HG03378 (cell line): ENCODE measurements at regions not wholly inside any gene's neighbourhood (a gene's known extent, or its start where the extent isn't known, plus 50 kb on each side); places are given as distances from the start of the nearest gene placed in this dataset.

ENCODE experiments used
- ATAC-seq: cut with Tn5 transposase; IDR thresholded peaks from one replicate; pipeline ENCODE4 v1.9.1; 2021; ENCODE audit warnings: mild to moderate bottlenecking, moderate library complexity; ENCODE audit not compliant: unreplicated experiment

DNA sequence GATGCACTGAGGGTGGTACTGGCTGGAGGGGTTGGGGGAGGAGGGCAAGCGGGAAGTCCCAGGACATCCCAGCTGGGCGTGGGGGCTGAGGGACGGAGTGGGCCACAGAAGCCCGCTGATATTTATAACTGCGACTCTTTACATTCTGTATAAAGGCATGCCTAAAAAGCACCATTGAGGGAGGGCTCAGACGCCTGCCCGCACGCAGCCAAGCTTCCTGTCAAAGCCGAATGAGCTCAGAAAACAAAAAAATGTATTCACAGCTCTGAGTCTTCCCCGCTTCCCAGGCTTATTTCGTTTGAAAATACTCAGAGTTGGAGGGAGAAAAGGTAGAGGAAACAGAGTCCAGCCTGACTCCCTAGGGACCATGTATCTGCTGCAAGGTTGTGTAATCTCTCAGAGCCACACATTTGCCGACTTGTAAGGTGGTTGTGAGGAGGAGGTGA is 170.1 kb upstream of the HAAO start:
- no peak for ATAC-seq

DNA sequence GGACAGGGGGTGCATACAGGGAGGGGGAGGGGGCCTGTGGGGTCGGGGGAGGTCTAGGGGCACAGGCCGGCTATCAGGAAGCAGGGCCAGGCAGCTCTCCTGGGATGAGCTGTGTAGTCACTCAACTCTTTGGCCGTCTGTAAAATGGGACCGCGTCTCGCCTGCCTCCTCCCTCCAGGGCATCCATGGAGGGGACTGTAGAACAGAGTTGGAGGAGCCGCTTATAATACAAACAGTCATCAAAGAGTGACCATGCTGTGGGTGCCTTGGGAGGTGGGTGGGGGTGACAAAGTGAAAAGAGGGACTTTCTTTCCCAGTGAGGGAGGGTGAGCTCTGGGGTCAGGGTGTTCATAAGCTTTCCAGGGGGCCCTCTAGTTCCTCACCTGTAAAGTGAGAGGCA is 169.6 kb upstream of the HAAO start:
- ATAC-seq, result no peak

DNA sequence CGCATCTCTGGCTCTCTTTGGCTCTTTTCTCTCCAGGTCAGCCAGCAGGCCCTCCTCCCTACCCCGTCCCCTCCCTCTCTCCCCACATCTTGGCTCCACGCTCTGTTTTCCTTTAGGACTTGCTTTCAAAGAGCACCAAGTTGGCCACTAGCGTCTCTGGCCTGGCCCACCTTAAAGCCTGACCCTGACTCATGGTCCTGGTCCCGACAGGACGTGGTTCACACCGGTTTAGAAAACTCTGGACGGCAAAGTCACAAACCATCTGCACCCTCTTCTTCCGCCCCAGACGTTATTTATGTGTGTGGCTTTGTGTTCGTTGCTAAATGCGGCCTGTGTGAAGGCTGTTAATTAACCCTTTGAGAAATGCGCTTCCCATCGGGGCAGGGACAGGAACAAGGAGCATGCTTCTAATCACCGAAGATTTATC is 169.0 kb upstream of the HAAO start:
- ATAC-seq, result no peak

DNA sequence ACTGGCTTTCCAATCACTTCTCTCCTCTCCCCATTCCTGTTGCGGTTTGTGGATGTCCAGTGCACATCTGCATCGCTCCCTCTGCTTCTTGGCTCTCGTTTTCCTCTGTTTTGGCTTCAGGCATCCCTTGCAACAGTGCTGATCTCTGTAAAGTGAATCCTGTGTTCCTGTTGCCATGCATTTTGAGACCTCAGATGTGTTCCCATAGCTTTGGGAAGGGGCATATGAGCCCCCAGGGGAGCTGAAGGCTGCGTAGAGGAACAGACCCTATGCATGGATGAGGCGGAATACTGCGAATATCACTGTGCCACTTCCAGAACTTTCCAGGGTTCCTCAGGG is 168.4 kb upstream of the HAAO start:
- no peak for ATAC-seq

DNA sequence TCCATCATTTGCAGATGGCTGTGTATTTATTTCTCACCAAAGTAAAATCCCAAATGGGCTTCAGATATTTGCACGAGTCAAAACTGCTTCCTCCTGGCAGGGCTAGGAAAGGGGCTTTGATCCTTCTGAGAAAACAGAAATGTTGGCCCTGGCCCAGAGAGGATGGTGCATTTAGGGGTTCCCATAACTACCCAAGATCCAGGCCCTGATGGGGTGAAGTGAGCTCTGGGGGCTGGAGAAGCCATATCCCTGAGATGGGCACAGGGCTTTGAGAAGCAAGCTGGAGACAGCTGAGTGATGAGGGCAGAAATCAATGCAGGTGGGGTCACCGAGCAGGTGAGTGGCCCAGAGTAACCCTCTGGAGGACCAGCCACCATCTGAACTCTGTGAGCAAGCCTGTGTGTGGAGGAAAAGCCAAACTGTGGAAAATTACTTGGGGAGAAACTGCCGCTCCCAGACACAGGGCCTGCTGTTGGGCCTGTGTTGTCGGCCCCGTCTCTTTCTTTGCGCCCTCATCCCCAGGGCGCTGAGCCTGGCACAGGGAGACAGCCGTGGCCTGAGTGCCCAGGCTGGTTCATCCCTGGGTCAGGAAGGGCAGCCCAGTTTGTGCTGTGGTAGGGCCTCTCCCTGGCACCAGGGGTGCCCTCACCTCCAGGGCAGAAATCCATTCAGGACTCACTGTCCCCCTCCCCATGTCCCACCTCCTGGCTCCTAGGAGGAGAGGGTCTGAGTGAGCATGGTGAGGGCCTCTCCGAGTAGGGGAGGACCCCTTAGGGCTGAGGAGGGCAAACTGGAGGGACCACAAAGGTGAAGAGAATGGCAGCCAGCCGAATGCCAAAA is 167.8 kb upstream of the HAAO start:
- no peak for ATAC-seq

DNA sequence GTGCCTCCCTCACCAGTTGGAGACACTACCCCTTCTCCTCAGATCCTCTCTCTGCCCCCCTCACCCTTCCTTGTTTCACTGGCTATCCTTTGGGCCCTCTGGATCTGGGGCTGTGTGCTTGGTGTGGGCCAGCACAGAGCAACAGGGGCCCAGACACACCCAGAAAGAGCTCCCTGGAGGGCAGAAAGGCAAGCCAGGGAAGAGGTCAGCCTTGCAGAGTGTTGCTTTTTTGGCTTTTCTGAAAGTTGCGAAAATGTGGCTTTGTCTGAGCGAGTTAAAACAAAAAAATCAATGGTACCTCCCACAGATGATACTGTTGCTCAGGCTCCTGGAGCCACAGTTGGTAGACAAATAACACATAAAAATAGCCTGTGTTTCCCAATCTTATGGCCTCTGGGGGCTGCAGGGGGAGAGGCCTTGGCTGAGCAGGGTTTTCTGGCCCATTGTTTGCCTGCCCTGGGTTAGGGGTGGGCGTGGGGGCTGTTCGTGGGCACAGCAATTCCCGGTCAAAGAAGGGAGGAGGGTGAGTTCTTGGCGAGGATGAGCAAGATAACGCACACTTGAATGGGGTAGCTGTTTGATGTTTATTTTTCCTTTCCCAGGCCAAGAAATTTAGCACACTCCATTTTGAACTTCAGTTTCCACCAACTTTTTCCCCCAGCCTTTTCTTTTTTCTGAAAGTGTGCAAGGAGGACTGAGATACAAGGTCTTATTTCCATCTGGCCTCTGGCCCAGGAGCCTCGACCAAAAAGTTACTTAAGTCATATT is 167.0 kb upstream of the HAAO start:
- ATAC-seq, result no peak

DNA sequence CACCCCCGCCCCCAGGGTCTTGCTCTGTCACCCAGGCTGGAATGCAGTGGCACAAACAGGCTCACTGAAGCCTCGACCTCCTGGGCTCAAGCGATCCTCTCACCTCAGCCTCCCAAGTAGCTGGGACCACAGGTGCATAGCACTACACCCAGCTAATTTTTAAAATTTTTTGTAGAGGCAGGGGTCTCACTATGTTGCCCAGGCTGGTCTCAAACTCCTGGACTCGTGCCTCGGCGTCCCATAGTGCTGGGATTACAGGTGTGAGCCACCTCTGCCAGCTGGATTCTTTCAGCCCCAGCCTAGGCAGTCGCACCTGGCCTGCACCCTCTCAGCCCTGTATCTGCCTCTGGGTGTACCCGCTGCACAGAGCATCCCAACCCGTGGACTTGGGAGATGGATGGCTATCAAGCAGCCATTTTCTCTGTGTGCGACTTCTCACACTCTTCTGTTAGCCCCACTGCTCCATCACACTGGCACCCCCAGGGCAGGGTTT is 166.4 kb upstream of the HAAO start:
- no peak for ATAC-seq

DNA sequence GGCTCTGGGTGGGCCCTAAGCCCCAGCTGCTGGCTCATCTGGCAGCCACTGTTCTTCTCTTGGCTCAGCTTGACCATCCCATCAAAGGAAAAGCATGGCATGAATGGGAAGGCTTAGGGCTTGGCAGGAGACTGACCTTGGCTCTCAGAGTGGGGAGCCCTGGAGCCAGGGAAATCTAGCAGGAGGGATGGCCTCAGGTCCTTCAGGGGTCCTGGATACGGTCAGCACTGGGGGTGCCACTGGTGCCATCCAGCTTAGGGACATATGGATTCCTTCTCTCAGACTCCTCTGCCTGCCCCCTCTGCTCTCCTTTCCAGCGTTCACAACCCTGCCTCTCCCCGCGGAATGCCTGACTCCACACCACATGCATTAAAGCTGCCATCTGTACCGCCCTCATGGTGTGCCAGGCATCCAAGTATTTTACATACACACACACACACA is 165.5 kb upstream of the HAAO start:
- no peak for ATAC-seq

DNA sequence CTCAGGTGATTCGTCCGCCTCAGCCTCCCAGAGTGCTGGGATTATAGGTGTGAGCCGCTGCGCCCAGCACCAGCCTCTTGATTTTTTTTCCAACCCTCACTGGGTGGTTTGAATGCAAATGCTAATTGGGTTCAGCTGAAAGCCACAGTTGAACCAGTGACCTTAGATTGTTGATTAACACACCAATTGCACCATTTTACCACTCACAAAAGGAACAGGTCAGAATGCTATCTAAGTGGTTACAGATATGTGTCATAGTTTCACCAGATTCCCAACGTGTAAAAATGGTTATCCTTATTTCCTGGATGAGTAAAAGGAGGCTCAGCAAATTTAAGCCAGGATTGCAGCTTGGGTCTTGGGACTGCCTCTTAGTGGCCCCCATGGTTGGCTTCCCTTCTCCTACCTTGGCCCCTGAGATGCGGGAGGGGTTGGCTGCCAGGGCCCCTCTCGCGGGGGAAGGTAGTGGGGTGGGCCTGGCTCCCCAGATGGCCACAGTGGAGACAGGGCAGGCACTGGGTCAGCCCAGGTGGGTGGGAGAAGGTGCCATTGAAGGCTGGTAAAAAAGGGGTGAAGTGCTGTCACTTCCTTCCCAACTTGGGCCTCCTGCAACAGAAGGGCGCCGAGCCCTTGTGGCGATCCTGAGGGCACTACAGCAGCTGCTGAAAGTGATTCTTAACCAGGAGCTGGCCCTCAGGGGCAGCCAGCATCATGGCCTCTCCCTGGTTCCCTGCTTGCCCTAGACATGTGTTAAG is 164.9 kb upstream of the HAAO start:
- no peak for ATAC-seq

DNA sequence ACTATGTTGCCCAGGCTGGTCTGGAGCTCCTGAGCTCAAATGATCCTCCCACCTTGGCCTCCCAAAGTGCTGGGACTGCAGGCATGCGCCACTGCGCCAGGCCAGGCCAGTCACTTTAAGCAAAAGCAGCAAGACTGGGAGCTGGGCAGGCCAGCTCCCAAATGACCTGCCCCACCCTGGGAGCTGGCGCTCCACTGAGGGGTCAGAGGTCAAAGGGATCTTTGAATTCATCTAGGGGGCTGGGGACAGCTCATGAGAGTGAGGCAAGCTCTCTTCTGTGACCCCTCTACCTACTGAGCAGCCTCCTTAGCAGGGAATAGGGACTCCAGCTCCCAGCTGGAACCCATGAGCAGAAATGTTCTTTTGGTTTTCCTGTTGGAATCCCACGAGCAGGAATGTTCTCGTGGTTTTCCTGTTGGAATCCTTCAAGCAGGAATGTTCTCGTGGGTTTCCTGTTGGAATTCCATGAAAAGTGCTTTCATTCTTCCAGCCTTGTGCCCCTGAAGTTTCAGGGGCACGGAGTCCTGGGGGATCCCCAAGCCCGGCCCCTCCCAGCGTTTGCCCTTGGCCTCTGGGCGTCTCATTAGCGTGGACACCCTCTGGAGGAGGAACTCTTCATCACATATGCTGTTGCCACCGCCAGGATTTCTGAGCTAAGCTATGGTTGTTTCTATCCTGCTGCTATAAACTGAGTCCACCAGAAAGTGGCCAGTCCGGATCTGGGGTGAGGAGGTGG is 162.0 kb upstream of the HAAO start:
- ATAC-seq, result no peak

DNA sequence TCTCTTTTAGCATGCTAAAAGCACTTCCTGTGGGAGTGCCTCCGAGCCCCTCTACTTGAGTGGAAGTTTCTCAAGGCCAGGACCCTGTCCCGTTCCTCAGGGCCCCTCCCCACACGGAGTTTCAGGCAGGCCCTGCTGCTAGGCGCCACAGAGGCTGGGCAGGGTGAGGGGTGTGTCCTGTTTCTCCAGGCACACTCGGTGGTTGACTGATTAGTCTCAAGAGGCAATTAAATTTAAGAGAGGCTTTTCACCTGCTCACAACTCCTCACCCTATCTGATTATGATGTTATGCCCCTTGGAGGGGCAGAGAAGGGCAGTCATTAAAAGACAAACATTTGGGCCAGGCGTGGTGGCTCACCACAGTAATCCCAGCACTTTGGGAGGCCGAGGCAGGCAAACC is 160.8 kb upstream of the HAAO start:
- ATAC-seq, result no peak

DNA sequence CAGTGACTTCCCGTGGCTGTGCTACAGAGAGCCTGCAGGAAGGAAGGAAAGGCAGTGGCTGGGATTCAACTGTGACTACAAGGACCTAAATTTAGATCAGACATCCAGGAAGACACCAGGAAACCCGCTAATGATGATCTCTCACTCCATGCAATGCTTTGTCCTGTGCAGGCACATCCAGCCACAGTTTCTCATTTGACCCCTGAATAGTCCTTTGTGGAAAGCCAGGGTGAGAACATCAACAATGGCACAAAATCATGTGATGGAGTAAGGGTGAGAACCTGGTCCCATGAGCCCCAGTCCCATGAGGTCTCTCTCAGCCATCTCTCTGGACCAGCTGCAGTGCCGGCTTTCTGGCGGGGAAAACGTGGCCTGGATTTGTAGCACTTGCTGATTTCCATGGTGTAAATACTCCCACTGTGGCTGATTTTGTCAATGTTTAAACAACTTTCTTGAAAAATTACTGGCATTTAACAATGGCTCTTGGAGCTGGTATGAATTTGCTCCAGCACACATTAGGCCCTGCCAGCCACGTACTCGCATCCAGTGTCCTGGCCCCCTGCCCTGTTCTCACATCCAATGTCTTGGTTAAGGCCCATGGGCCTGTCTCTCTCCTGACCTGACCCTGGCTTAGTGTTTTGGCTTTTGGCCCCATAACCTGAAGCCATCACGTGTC is 159.0 kb upstream of the HAAO start:
- ATAC-seq, result no peak

DNA sequence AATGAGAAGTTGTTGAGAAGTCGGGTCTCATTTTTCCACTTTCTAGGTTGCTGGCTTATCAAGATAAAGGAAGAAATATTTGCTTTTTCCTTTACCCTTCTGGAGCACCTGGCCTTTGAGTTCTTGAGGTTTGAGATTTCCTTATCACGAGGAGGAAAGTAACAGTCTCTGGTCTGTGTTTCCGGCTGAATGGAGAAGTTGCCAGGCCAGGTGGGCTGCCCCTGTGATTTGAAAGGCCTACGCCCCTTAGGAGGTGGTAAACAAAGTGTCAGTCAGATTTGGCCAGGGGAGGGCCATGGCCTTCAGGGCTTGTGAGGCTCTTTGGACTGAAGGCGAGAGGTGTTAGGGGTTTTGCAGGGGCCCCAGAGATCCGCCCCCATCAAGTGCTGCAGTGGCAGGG is 156.7 kb upstream of the HAAO start:
- no peak for ATAC-seq

DNA sequence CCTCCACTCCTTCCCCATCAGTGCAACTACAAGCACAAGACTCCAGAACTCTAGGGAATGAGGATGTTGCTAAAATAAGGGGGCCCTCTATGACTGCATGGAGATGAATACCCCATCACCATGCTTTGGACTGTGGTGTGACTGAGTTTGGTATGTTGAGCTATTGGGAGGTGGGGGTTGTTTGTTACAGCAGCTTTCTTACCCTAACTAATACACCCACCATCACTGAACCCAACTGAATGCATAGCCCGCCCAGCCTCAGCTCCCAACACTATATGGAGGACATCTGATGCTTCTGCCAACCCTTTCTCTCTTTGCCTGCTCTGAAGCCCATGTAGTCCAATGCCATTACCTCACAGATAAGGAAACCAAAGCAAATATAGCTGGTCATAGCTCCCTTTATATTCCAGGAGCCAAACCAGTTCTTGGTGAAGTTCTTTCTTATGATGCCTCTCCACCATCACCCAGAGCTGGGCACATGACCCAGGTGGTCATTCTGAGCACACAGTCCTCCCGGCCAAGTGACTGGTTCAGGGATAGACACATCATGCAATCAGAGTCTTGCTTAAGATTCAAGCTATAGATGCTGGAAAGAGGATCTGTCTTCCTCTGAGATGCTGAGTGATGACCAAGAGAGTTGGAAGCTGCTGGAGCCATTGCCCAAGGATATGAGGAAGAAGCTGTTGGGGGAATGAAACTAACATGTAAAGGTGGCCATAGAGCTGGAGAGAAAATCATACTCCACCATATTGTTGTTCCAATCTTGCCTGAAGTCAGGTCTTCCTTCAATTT is 155.6 kb upstream of the HAAO start:
- ATAC-seq, result no peak

DNA sequence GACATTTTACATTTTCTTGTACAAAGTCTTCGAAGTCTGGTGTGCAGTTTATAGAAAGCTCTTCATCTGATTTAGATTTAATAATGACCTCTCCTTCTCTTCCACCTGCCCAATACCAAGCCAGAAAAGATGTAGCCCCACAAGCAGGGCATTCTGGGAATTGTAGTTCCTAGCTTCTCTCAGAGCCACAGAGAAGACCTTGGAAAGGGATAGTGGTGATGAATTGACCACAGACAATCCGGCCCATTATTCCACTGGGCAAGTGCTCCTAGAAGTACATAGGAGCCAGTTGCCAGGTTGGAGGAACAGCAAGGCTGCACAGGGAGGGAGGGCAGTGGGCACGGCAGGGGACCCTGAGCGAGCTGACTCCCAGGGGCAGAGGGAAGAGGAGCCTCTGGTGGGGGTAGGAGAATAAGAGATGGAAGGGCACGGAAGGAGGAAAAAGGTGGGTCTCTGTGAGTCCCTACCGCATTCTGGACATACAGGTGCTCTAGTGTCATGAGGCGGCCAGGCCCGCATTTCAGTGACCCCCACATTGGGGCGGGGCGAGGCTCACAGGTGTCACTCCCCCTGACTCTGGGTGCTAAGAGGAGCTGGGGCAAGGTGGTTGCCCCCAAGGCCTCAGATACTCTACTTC is 152.5 kb upstream of the HAAO start:
- no peak for ATAC-seq

DNA sequence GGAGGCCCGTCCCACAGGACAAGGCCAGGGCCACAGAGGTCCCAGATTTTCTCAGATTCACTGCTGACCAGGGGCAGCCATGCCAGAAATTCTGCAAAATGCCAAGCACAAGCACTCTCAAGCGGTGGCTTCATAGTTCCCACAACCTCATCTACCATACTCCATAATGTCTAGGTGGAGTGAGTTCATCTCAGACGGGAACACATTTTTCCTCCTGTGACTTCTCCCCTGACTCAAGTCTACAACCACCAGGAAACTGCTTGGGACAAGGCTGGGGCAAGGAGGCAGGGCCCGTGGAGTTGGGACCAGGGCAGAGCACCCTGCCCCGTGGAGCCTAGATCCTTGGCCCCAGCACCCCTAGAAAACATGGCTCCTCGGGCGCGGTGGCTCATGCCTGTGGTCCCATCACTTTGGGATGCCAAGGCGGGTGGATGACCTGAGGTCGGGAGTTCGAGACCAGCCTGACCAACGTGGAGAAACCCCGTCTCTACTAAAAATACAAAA is 150.7 kb upstream of the HAAO start:
- ATAC-seq, result no peak

DNA sequence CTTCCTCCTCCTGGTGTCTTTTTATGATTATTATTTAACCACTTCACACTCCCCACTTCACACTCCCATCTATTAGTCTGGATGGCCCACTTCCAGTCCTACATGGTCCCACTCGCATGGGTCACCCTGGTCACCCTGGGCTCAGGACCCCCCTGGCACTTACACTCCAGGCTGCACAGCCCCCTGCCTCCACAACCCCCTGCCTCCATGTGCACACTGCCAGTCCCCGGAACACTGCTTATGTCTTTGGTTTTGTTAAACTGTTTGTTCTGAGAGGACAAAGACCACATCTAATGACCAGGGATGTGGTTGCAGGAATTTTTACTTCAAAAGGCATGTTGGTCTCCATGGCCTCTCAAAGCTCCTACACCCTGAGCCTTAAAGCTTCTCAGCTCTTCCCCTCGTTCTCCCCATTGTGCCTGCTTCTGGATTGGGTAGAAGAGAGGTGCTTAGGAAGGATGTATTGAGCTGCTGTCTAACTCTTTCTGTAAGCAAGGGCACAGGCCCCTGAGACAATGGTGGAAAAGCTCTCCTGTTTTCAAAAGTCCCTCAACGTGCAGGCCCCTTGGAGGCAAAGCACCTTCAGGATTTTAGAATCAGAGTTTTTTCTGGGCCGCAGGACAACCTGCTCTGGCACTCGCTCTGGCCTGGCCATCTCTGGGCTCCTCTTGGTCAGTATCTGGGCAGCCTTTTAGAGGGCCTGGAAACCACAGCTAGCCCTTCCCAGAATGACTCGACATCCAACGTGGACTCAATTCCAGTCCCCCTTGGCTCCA is 150.0 kb upstream of the HAAO start:
- ATAC-seq, result no peak

DNA sequence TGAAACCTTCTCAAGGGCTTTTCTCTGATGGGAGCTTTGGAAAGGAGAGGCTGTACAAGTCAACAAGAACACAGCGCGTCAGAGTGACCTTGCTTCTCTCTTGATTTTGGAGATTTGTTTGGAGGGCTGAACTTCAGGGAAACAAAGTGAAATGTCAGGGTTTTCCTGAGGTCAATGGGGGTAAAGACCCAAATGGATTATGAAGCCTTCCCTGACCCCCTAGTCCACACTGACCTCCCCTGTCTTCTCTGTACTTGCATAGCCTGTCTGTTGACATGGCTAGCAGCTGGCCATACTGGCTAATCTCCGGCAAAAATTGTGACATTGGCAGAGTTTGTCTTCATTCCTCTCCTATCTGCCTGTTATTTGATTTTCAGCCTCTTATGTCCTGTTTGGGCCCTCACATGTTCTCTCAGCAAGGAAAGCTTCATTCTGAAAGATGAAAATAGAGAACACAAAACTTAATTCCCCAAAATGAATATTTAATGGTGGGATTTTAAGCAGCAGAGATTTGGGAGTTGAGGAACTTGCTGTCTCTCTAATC is 149.3 kb upstream of the HAAO start:
- ATAC-seq, result no peak
